HL-60 (cell line): ENCODE measurements at regions not wholly inside any gene's neighbourhood (a gene's known extent, or its start where the extent isn't known, plus 50 kb on each side); places are given as distances from the start of the nearest gene placed in this dataset.

Experiments used
- DNase-seq, 2 experiments: peaks; one replicate each; pipeline ENCODE4 v3.0.0-alpha.2; 2010 to 2020; ENCODE audit warnings: low read depth in 1 of 2, low spot score in 1 of 2
- H3K27ac ChIP-seq: fragments of 250-450 bp; sonication (Bioruptor Pico); replicated peaks from 2 replicates; pipeline ENCODE4 v1.5.1; 2020; ENCODE audit warnings: mild to moderate bottlenecking, moderate library complexity
- H3K27me3 ChIP-seq: fragments of 250-450 bp; sonication (Bioruptor Pico); 2 replicates; pipeline ENCODE4 v1.5.1; 2021; ENCODE audit warnings: mild to moderate bottlenecking, moderate library complexity; ENCODE audit not compliant: insufficient read depth, poor library complexity, severe bottlenecking
- H3K4me3 ChIP-seq: replicated peaks from 2 replicates; pipeline ENCODE4 v1.5.1; 2011; ENCODE audit warnings: mild to moderate bottlenecking, control low read depth, low read length; ENCODE audit not compliant: insufficient read depth
- CTCF ChIP-seq: IDR thresholded peaks from one replicate; pipeline ENCODE4 v1.5.1; 2011; ENCODE audit warnings: low read length, control low read depth, inconsistent platforms; ENCODE audit not compliant: insufficient read depth
- GABPA ChIP-seq: IDR thresholded peaks from 2 replicates; pipeline ENCODE4 v1.6.1; 2012; ENCODE audit warnings: low read depth
- POLR2AphosphoS5 ChIP-seq: IDR thresholded peaks from 2 replicates; pipeline ENCODE4 v1.6.1; 2012; ENCODE audit warnings: low read depth
- SPI1 ChIP-seq: IDR thresholded peaks from 2 replicates; pipeline ENCODE4 v1.6.1; 2012; ENCODE audit warnings: low read depth, mild to moderate bottlenecking, borderline replicate concordance
- TF ChIP-seq, protein P1 (sequence below): IDR thresholded peaks from 2 replicates; pipeline ENCODE4 v1.6.1; 2012; ENCODE audit warnings: low read depth; ENCODE audit not compliant: insufficient replicate concordance

- no peaks in the 10 kb centered on the region for H3K27me3 ChIP-seq
- no peak for TF ChIP-seq POLR2AphosphoS5
- no peak for TF ChIP-seq CTCF
- TF ChIP-seq, protein P1, sequence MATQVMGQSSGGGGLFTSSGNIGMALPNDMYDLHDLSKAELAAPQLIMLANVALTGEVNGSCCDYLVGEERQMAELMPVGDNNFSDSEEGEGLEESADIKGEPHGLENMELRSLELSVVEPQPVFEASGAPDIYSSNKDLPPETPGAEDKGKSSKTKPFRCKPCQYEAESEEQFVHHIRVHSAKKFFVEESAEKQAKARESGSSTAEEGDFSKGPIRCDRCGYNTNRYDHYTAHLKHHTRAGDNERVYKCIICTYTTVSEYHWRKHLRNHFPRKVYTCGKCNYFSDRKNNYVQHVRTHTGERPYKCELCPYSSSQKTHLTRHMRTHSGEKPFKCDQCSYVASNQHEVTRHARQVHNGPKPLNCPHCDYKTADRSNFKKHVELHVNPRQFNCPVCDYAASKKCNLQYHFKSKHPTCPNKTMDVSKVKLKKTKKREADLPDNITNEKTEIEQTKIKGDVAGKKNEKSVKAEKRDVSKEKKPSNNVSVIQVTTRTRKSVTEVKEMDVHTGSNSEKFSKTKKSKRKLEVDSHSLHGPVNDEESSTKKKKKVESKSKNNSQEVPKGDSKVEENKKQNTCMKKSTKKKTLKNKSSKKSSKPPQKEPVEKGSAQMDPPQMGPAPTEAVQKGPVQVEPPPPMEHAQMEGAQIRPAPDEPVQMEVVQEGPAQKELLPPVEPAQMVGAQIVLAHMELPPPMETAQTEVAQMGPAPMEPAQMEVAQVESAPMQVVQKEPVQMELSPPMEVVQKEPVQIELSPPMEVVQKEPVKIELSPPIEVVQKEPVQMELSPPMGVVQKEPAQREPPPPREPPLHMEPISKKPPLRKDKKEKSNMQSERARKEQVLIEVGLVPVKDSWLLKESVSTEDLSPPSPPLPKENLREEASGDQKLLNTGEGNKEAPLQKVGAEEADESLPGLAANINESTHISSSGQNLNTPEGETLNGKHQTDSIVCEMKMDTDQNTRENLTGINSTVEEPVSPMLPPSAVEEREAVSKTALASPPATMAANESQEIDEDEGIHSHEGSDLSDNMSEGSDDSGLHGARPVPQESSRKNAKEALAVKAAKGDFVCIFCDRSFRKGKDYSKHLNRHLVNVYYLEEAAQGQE = no peak
- no peak for TF ChIP-seq SPI1
- no peak for TF ChIP-seq GABPA
- no peak for DNase-seq
- H3K4me3 ChIP-seq = no peak overlapping the region
- H3K27ac ChIP-seq = no peak overlapping the region
Measured at GRCh38 chr3:144244662-144245061, 273.0 kb downstream of the DIPK2A start.

GRCh38 chr3:144252896-144253295 lies 281.3 kb downstream of the DIPK2A start:
- Histone ChIP-seq H3K4me3 (no peak overlapping the region), H3K27me3 (no peaks in the 10 kb centered on the region), H3K27ac (no peak overlapping the region)
- DNase-seq = no peak
- TF ChIP-seq GABPA (no peak), SPI1 (no peak), POLR2AphosphoS5 (no peak), CTCF (no peak)
- TF ChIP-seq, protein P1 = no peak

GRCh38 chr3:144257381-144257780 lies 285.8 kb downstream of the DIPK2A start:
- Histone ChIP-seq H3K27me3 (no peaks in the 10 kb centered on the region), H3K27ac (no peak overlapping the region), H3K4me3 (no peak overlapping the region)
- no peak for TF ChIP-seq POLR2AphosphoS5
- no peak for TF ChIP-seq SPI1
- no peak for TF ChIP-seq CTCF
- no peak for TF ChIP-seq GABPA
- no peak for DNase-seq

DNA sequence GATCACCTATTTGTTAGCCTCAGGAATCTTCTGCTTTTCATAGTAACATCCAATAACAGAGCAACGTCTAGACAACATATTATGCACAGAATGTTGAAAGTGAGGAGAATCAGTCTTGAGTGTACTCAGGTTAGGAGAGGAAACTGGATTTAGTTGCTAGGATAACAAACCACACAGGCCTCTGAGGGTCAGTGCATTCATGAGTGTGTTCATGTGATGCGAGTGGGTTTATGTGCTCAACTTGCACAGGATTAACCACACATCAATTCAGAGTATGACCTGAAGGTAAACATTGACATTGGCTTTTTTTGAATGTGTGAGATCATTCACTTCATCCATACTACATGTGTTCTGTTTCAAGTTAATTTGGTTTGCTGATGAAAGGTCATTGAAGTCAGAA lies 287.6 kb downstream of the DIPK2A start:
- Histone ChIP-seq H3K4me3 (no peak overlapping the region), H3K27ac (no peak overlapping the region), H3K27me3 (no peaks in the 10 kb centered on the region)
- no peak for DNase-seq
- no peak for TF ChIP-seq POLR2AphosphoS5
- no peak for TF ChIP-seq CTCF
- no peak for TF ChIP-seq SPI1
- no peak for TF ChIP-seq GABPA
- TF ChIP-seq, protein P1 = no peak
